OCI-LY3 (cell line): ENCODE measurements at regions not wholly inside any gene's neighbourhood (a gene's known extent, or its start where the extent isn't known, plus 50 kb on each side); places are given as distances from the start of the nearest gene placed in this dataset.

Experiments used
- H2AFZ ChIP-seq: fragments of 200-600, 300-600 bp; shearing (Covaris generic); 2 replicates; pipeline ENCODE4 v1.6.0; 2014; ENCODE audit warnings: antibody characterized with exemption, low read depth, low read length
- H3K27ac ChIP-seq: fragments of 200-600, 300-600 bp; sonication (generic); 2 replicates; pipeline ENCODE4 v1.5.1; 2014; ENCODE audit warnings: mild to moderate bottlenecking, low read length, moderate library complexity, mixed read lengths
- H3K27me3 ChIP-seq: fragments of 200-600, 300-600 bp; sonication (generic); 2 replicates; pipeline ENCODE4 v1.6.1; 2014; ENCODE audit warnings: low read depth, low read length, mixed read lengths
- H3K36me3 ChIP-seq: fragments of 200-600, 300-600 bp; sonication (generic); replicated peaks from 2 replicates; pipeline ENCODE3; 2014; ENCODE audit warnings: low read depth, low read length, mixed read lengths
- H3K4me1 ChIP-seq: fragments of 300-600, 200-600 bp; sonication (generic); 2 replicates; pipeline ENCODE4 v1.6.1; 2014; ENCODE audit warnings: low read length, mixed read lengths
- H3K4me2 ChIP-seq: fragments of 200-600, 300-600 bp; sonication (generic); 2 replicates; pipeline ENCODE4 v1.6.1; 2014; ENCODE audit warnings: low read length, mixed read lengths
- H3K4me3 ChIP-seq: fragments of 300-600, 200-600 bp; sonication (generic); 2 replicates; pipeline ENCODE4 v1.5.1; 2014; ENCODE audit warnings: antibody characterized with exemption, mild to moderate bottlenecking, low read length, moderate library complexity
- H3K79me2 ChIP-seq: fragments of 300-600, 200-600 bp; shearing (Covaris generic); 2 replicates; pipeline ENCODE4 v1.6.1; 2014; ENCODE audit warnings: mild to moderate bottlenecking, low read length, mixed read lengths
- H3K9ac ChIP-seq: fragments of 300-600, 200-600 bp; shearing (Covaris generic); 2 replicates; pipeline ENCODE4 v1.6.0; 2014; ENCODE audit warnings: mild to moderate bottlenecking, low read length, moderate library complexity
- H3K9me3 ChIP-seq: fragments of 200-600, 300-600 bp; shearing (Covaris generic); 2 replicates; pipeline ENCODE4 v1.6.1; 2014; ENCODE audit warnings: low read length, mixed read lengths; ENCODE audit not compliant: insufficient read depth
- H4K20me1 ChIP-seq: fragments of 200-600, 300-600 bp; sonication (generic); 2 replicates; pipeline ENCODE4 v1.6.1; 2016; ENCODE audit warnings: low read length, mixed read lengths; ENCODE audit not compliant: insufficient read depth
- EZH2phosphoT487 ChIP-seq: fragments of 200-600 bp; shearing (Covaris generic); IDR thresholded peaks from 2 replicates; pipeline ENCODE4 v1.6.1; 2018; ENCODE audit warnings: antibody characterized with exemption, mixed run types, low read depth
- TF ChIP-seq, protein P1 (sequence below): fragments of 200-600, 300-600 bp; sonication (generic); IDR thresholded peaks from 2 replicates; pipeline ENCODE4 v1.5.1; 2014; ENCODE audit warnings: antibody characterized with exemption, low read length, low read depth

DNA sequence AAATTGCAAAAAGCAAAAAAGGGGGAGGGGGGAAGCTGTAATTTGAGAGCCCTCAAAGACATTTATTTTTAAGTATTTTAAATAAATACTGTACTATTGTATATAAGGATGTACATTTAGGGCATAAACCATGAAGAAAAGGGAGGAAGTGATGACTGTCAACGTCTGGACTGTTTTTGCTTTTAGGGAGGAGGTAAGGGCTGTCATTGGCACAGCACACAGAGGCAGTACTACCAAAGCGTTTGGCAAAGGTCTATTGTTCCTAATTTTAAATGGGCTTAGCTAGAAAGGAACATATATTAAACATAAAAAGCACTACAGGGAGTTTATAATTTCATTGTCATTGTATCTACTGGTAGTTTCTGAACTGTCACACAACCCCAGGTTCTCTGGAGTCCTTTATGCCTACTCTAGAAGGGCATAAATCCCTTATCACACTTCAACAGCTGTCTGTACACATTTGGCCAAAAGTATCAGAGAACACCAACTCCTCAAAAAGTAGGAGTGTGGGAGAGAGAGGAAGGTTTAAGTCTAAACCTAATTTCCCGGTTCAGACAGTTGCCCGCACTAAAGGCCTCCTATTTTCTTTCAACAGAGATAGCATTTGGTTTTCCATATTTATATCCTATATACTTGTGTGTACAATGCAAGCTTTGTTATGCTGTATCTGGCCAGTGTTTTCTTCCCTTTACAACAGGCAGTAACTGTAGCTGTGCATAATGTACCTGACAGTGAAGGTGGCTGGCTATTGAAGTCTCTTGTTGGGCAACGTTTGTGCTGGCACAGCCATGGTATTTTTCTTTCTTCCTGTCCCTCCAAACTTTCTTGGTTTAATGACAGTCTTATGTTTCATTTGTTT lies 406.2 kb downstream of the KLF5 start:
- no peaks in the 10 kb centered on the region for H3K36me3 ChIP-seq
- no peak overlapping the region for H3K27ac ChIP-seq
- TF ChIP-seq, protein P1, sequence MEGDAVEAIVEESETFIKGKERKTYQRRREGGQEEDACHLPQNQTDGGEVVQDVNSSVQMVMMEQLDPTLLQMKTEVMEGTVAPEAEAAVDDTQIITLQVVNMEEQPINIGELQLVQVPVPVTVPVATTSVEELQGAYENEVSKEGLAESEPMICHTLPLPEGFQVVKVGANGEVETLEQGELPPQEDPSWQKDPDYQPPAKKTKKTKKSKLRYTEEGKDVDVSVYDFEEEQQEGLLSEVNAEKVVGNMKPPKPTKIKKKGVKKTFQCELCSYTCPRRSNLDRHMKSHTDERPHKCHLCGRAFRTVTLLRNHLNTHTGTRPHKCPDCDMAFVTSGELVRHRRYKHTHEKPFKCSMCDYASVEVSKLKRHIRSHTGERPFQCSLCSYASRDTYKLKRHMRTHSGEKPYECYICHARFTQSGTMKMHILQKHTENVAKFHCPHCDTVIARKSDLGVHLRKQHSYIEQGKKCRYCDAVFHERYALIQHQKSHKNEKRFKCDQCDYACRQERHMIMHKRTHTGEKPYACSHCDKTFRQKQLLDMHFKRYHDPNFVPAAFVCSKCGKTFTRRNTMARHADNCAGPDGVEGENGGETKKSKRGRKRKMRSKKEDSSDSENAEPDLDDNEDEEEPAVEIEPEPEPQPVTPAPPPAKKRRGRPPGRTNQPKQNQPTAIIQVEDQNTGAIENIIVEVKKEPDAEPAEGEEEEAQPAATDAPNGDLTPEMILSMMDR, result no peak
- no peak for TF ChIP-seq EZH2phosphoT487
- H3K27me3 ChIP-seq, result no peaks in the 10 kb centered on the region
- H4K20me1 ChIP-seq, result no peaks in the 10 kb centered on the region
- H3K9ac ChIP-seq, result no peak overlapping the region
- no peaks in the 10 kb centered on the region for H3K9me3 ChIP-seq
- no peak overlapping the region for H3K4me2 ChIP-seq
- H3K4me1 ChIP-seq, result no peaks in the 10 kb centered on the region
- H3K79me2 ChIP-seq, result no peaks in the 10 kb centered on the region
- no peak overlapping the region for H3K4me3 ChIP-seq
- H2AFZ ChIP-seq, result no peak overlapping the region

DNA sequence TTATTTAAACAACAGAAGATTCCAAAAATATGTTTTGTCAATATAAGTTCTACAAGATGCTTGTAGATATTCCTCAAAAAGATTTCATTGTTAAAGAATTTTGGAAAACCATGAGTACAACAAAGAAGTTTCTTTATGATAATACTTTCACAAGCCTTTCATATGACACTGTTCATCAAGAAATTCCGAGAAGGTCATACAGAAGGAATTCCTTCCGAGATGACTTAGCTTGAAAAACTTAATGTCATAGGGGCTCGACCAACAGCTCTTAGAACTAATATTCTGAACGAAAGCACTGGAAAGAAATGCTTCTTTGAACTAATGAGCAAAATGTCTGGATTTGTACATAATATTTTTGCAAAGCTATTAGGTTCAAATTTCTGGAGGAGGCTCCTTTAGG lies 403.4 kb downstream of the KLF5 start:
- H3K79me2 ChIP-seq, result no peaks in the 10 kb centered on the region
- no peak overlapping the region for H3K27ac ChIP-seq
- H3K4me2 ChIP-seq, result no peak overlapping the region
- H3K9me3 ChIP-seq, result no peaks in the 10 kb centered on the region
- no peaks in the 10 kb centered on the region for H3K4me1 ChIP-seq
- H3K36me3 ChIP-seq, result no peaks in the 10 kb centered on the region
- H3K4me3 ChIP-seq, result no peak overlapping the region
- TF ChIP-seq EZH2phosphoT487, result no peak
- TF ChIP-seq, protein P1, result no peak
- H3K9ac ChIP-seq, result no peak overlapping the region
- no peaks in the 10 kb centered on the region for H4K20me1 ChIP-seq
- no peak overlapping the region for H2AFZ ChIP-seq
- H3K27me3 ChIP-seq, result no peaks in the 10 kb centered on the region

DNA sequence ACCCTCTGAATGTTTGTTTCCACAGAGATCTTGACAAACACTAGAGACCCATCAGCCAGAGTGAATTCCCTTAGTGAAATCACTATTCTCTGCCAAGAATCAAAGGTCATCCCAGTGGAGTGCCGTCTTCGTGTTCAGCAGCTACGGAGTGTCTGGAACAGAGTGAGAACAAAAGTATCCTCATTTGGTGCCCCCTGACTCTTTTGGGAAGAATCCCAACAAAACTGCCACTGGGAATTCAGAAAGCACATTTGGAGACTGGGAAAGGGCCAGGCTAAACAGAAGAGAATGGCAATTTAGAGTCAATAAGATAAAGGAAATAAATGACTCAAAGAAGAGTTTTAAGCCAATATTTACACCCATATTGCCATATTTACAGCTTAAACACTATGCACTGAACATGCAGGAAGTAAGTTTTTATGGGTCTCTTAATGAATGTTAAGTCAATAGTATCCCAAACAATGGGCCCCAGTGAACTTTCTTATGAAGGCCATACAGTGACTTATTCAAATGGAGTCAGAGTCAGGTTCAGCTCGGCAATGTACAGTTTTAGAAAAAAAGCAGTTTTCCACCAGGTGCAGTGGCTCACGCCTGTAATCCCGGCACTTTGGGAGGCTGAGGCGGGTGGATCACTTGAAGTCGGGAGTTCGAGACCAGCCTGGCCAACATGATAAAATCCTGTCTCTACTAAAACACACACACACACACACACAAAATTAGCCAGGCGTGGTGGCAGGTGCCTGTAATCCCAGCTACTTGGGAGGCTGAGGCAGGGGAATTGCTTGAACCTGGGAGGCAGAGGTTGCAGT lies 392.6 kb downstream of the KLF5 start:
- no peak overlapping the region for H3K27ac ChIP-seq
- no peak overlapping the region for H3K4me3 ChIP-seq
- H3K36me3 ChIP-seq, result no peaks in the 10 kb centered on the region
- H3K4me2 ChIP-seq, result no peak overlapping the region
- H3K27me3 ChIP-seq, result no peaks in the 10 kb centered on the region
- H3K9ac ChIP-seq, result no peak overlapping the region
- no peak overlapping the region for H2AFZ ChIP-seq
- no peaks in the 10 kb centered on the region for H4K20me1 ChIP-seq
- H3K9me3 ChIP-seq, result no peaks in the 10 kb centered on the region
- peaks cover 8% of the 10 kb centered on the region for H3K4me1 ChIP-seq
- no peaks in the 10 kb centered on the region for H3K79me2 ChIP-seq
- no peak for TF ChIP-seq EZH2phosphoT487
- TF ChIP-seq, protein P1, result no peak

DNA sequence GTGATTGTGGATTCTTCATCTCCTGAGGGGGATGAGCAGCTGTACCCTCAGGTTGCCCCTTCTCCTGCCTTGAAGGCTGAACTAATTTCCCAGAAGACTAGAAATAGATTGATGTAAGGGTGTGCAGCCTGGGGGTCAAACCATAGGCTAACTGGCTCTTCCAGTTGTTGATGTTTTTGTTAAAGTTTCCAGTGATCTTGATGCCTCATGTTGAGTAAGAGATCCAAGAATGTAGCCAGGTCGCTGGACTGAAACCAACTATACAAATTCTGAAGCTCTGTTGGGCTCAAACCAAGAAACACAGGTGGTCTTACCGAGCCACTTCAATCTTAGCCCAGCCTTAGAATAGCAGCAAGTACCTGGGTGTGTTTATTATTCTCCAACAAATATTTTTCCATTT lies 391.8 kb downstream of the KLF5 start:
- Histone ChIP-seq H3K4me3 (no peak overlapping the region), H3K27me3 (no peaks in the 10 kb centered on the region), H3K27ac (no peak overlapping the region), H3K9ac (no peak overlapping the region), H2AFZ (no peak overlapping the region), H3K4me2 (no peak overlapping the region), H3K36me3 (no peaks in the 10 kb centered on the region), H3K4me1 (peaks cover 8% of the 10 kb centered on the region), H3K79me2 (no peaks in the 10 kb centered on the region), H3K9me3 (no peaks in the 10 kb centered on the region), H4K20me1 (no peaks in the 10 kb centered on the region)
- no peak for TF ChIP-seq EZH2phosphoT487
- TF ChIP-seq, protein P1, result no peak
